NCI-H82 treated with DMSO at 0.1 percent for 48 hours (cell line): ENCODE measurements at regions not wholly inside any gene's neighbourhood (a gene's known extent, or its start where the extent isn't known, plus 50 kb on each side); places are given as distances from the start of the nearest gene placed in this dataset.
A peak's percentile ranks its signal among the peaks of the same experiment; 100 is the strongest.

Experiments
- DNase-seq: peaks from one replicate; lab custom pipeline; 2025; ENCODE audit not compliant: unreplicated experiment; lab: John Stamatoyannopoulos, UW

DNA sequence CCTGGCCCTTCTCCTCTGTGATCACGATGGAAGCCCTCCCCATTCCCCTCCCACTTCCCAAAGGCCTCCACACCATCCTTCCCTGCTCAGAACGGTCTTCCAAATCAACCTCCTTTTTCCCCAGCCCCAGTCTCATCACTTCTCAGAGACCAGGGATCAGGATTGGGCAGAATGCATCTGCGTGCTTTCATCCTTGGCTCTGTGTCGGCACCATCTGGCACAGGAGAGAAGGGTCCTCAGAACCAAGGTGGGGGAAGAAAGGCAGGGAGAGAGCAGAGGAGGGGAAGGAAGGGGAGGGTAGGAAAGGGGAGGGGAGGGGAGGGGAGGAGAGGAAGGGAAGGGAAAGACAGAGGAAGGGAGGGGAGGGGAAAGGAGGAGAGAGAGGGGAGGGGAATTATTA, 52.4 kb upstream of the FICD start:
- peak; percentile 47 for DNase-seq

DNA sequence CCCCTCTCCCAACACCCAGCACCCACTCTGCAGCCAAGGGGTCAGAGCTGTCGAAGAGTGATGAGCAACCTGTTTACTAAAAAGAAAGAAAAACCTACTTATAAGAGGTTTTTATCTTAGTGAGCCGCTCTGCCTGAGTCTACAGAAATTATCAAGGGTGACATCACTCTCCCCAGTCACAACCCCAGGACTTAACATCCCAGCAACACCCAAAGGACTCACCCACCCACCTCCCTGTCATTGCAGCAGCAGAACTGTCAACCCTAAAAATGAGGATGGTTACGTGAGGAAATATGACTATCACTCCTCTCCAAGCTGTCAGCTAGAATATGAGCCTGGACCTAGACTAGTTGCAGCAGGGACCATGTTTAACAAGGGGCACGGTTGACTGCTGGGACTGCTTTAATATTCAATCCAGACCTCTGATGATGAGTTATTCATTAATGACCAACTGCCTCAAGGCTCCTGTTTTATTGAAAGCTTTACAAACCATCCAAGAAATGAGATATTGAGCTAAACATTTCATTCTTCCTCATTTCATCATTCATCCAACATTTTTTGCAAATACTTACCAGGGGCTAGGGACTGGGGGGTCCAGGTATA, 53.9 kb upstream of the FICD start:
- DNase-seq = no peak

DNA sequence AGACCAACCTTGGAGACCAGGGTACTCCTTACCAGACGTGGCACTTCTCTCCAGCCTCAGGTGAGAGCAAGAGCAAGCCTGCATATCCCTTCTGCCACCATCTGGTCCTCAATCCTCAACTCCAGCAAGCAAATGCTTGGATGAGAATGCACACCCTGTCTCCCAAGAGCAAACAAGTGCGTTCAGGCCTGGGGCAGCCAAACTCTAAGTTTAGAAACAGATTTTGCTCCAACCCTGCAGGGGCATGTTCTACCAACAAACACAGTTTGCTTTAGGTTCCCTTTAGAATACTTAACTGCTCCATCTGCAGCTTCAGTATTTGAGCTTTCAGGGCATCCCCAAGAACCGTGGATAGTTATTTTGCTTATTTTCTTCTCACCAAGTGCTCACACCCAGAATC, 55.9 kb upstream of the FICD start:
- no peak for DNase-seq

DNA sequence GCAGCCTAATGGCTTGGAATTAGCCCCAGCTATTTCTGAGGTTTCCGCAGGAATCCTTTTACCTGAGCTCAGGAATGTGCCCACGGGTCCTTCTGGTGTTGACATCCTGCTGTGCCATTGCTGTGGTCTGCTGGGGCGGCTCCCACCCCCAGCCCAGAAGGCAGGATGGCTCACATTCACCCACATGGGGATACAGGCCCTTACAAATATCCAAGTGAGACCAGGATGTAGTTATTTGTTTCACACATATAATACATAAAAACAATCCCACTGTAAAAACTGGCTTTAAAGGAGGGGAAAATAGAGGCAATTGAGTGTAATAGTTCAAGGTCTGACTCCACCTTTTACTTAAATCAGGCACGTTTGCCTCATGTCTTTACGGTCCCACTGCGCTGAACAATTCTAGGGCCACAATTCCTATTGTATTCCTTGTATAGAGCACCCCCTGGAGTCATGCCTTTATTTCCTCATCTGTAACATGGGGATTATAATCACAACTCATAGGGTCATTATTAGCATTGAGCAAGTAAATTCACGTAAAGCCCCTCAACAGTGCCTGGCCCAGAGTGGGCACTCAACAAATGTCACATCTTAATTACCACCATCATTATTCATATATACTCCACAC, 57.2 kb upstream of the FICD start:
- DNase-seq = no peak

DNA sequence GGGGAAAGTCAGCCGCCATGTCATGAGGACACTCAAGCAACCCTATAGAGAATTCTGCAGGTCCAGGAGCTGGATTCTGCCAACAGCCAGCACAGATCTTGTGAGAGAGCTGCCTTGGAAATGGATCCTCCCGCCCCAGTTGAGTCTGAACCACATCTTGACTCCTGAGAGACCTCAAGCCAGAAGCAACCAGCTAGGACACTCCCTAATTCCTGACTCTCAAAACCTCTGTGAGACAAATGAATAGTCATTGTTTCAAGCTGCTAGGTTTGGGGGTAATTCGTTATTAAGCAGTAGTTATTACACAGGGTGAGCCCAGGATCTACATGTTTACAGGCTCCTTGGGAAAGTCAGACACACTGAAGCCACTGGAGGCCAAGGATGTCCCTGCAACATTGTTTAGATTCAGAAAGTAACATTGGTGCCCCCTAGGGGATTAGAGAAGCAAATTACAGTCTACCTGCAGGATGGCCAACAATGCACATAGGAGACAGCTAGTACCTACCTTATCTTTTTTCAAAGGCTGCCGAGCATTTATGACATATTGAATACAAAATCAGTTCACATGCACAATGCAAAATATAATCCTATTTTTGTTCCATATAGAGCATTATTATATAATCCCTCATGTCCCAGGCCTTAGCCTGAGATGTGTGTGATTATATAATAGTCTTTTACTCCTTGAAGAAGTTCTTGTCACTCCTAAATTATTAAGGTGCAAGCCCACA, 57.9 kb upstream of the FICD start:
- DNase-seq = peak; percentile 65

DNA sequence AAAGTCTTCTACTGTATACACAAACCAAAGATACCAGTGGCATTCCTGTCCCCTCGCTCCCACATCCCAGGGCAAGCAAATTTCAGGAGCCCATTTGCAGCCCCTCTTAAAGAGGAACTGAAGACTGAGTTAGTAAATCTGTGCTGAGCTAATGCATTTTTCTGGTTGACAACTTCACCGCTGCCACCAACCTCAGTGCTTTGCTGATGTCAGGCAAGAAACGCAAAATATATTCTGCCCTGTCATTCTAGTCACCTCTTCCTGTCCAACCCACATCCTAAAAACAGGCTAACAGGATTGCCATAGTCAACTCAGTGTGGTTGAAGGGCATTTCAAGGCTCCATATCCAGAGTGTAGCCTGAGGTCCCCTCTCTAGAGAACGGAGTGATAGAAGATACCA, 59.4 kb upstream of the FICD start:
- no peak for DNase-seq

DNA sequence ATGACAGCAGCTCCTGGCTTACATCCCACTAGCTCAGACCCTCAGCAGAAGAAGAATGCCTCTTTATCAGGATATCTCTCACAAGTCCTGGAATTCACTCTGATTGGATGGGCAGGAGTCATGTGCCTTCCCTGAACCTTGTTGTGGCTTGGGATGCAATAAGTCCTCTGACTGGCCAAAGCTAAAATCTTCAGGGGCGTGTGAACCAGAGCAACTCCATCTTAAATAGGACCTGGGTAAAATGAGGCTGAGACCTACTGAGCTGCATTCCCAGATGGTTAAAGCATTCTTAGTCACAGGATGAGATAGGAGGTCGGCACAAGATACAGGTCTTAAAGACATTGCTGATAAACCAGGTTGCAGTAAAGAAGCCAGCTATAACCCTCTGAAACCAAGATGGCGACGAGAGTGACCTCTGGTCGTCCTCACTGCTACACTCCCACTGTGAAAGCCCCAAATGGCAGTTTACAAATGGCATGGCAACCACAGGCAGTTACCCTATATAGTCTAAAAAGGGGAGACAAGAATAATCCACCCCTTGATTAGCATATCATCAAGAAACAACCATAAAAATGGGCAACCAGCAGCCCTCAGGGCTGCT, 60.4 kb upstream of the FICD start:
- no peak for DNase-seq

DNA sequence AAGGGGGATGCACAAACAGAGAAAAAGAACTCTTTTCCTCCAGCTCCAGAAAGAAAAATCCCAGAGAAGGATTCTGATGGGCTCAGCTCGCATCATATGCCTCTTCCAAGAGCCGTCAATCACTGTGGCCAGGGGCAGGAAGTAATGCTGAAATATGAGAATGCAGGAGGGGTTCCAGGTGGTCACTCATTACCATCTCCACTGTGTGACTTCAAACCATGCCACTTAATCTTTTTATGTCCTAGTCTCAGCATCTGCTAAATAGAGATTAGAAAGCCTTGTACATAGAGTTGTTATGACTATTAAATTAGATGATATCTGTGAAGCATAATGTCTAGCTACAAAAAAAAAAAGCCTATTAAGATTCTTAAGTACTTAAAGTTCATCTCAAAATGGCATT, 65.6 kb upstream of the FICD start:
- peak; percentile 34 for DNase-seq

DNA sequence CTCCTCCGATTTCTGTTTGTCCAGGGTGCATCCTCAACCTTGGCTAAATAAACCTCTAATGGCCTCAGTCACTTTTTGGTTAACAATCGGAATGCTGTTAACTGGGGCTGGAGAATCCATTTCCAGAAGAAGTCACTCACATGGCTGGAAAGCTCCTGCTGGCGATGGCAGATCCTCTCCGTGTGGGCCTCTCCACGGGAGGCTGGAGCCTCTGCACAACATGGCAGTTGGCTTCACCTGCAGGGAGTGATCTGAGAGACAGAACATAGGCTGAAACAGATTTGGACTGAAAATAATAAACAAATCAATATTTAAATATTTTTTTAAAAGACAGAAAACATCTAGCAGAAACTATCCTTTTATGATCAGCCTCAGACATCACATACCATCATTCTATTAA, 66.8 kb upstream of the FICD start:
- DNase-seq = no peak

DNA sequence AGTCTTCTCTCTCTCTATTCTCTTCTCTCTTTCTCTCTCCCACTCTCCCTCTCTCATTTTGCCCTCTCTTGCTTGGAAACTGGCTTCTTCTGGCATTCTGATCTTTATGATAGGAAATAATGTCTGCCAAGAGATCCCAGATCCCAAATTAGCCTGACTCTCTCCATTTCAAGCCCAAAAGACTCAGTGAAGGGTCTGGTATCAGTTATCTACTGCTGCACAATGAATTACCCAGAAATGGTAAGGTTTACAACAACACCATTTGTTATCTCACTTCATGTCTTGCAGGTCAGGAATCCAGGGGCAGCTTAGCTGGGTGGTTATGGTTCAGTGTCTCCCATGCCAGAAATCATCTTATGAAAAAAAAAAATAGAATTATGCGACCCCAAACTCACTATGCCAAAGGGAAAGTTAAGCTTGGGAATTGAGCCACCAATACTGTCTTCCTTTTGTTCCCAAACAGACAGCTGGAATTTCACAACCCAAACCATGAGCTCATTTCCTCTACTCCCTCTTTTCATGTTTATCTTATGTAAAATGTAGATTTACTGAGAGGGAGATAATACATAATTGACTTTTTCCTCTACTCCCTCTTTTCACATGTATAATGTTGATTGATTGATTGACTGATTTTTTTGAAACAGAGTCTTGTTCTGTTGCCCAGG, 67.8 kb upstream of the FICD start:
- DNase-seq = no peak

DNA sequence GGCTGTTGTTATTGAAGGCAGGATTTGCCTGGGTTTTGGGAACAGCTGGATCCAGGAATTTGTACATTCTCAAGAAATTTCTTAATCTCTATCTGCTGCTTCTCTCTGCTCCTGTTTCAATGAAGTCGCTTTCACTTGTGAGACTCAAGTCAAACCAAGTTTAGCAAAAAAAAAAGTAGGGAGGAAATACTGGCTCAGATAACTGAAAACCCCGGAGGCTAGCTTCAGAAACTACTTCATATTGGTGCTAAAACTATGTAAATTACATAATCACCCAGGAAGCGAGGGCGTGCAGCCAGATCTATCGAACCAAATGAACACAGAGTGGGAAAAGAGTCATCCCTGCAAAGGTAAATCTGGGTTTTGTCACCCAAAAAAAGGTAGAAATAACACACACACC, 68.3 kb upstream of the FICD start:
- DNase-seq = no peak

DNA sequence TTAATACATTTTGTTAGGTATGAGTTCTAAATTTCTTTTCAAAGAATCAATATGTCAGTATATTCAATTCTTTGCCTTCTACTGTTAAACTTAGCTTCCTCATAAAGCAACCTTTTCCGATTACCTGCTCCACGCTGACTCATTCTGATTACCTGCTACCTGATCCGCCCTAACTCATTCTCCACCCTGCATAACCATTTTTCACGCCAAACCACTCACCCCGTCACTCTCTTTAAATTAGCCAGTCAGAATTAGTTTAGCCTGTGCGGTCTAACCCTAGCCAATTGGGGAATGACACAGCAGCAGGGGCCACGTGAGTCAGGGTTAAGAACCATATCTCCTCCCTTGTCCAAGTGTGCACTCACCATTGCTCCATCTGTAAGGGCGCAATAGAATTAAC, 72.2 kb upstream of the FICD start:
- no peak for DNase-seq

DNA sequence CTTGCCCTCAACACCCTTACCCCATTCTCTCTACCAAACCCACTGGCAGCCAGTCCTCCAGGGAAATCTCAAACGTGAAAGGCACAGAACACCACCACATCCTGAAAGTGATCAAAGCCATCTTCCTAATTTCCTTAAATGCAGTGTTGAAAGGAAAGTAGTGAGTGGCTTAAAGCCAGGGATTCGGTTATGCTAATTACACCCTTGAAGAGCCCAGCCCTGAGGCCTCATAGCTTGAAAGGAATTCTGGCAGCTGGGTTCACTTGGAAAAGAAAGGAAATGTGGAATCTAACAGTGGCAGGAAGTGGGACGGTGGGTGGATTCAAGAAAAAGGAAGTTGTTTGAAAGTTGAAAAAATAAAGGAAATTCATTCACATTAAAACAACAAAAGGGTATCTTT, 73.0 kb upstream of the FICD start:
- no peak for DNase-seq

DNA sequence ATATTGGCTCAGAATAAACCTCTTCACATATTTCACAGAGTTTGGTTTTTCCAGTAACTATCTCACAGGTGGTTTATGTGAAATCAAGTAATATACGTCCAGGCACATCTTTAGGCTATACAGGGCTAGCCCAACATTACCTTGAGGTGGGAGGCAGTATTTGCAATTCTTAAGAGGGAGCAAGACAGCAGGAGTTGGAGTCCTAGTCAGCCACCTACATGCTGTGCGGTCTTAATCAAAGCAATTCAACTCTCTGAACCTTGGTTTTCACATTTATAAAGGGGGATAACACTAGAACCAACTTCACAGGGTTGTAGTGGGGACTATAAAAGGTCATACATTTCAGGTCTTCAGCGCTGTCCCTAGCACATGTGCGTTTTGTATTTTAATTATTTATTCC, 73.5 kb upstream of the FICD start:
- no peak for DNase-seq

DNA sequence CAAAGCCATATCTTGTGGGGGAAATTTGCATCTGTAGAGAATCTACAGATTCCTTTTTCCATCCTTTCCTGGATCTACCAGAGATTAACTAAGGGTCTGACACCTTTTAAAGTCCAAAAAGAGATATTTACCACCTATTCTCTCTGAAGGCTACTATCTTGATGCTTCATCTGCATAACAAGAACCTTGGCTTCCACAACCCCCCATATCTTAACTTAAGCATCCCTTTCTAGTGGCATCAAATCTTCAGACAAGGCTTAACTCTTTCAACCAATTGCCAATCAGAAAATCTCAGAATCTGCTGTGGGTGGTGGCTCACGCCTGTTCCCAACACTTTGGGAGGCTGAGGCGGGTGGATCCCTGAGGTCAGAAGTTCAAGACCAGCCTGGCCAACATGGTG, 74.3 kb upstream of the FICD start:
- DNase-seq = no peak

DNA sequence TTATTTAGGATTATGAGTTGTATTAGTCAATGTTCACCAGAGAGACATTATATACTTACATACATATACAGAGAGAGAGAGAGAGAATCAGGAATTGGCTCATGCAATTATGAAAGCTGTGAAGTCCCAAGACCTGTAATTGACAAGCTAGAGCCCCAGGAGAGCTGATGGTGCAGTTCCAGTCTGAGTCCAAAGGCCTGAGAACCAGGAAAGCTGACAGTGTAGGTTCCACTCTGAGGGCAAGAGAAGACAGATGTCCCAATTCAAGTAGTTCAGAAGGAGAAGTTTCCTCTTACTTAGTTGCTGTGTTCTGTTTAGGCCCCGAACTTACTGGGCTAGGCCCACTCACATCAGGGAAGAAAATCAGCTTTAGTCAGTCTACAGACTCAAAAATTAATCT, 76.4 kb upstream of the FICD start:
- DNase-seq = no peak

DNA sequence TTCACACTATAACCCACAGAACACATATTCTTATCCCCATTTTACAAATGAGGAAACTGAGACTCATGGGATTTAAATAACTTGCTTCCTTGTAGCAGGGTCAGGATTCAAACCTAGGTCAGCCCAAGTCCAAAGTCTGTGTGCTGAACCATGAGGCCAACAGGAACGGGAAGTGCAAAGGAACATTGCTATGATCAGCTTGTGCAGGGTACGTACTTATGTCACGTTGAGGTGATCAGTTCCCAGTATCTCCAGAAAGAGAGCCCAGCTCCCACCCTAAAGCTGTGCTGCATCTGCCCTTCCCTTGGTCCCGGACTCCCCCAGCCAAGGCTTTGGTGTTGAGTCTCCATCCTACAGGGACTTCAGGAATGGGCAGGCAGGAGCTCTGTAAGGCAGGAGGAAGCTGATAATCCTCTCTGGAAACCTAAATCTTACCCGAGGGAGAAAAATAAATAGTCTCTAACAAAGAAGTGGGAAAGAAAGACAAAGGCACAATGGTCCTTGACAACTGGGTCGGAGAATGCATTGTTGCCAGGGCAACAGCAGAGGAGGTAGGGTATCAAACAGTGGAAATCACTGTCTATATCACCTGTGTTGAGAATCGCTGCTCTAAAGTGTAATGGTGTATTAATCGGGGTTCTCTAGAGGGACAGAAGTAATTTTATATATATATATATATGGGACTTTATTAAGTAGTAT, 82.5 kb upstream of the FICD start:
- DNase-seq = no peak

DNA sequence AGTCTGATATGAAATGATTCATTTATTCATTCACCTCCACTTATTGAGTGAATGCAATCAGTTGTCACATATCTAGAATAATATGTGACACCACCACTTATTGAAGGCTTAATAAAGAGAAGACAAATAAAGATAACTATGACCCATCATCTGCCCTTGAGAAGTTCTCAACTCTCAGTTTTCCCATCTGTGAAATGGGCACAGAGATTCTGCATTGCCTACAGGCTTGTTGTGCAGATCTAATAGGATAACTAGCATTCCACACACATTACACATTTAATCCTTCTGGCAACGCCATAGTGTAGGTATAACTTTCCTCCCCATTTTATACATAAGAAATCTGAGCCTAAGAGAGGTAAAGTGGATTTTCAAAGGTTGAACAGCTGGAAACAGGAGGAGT, 84.2 kb upstream of the FICD start:
- DNase-seq = no peak

DNA sequence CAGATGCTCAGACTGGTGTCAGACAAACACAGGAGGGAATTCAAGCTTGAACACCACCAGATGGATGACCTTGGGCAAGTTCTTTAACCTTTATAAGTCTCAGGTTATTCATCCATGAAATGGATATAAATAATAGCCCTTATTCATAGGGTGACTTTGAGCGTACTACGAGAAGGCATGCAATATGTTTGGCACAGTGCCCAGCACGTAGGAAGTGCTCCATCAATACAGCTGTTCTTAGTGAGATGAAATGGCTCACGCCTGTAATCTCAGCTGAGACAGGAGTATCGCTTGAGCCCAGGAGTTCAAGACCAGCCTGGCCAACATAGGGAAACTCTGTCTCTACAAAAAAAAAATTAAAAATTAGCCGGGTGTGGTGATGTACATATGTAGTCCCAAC, 84.8 kb upstream of the FICD start:
- DNase-seq = no peak

DNA sequence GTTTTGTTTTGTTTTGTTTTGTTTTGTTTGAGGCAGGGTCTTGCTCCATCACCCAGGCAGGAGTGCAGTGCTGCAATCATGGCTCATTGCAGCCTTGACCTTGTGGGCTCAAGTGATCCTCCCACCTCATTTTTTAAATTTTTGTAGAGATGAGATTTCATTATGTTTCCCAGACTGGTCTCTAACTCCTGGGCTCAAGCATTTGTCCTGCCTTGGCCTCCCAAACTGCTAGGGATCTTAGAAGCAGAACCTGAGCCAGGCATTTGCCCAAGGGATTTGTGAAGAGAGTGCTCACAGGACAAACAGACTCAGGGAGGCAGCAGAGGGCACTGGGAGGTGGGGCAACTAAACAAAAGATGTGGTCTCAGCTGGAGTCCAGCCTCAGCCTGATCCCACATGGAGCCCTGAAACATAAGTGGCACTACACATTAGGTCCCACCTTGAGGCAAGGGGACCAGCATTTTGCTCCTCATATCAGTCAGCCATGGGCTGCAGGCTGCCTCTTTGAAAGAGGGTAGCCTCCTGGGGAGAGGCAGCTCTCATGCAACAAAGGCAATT, 86.2 kb upstream of the CMKLR1 start:
- peak; percentile 20 for DNase-seq

DNA sequence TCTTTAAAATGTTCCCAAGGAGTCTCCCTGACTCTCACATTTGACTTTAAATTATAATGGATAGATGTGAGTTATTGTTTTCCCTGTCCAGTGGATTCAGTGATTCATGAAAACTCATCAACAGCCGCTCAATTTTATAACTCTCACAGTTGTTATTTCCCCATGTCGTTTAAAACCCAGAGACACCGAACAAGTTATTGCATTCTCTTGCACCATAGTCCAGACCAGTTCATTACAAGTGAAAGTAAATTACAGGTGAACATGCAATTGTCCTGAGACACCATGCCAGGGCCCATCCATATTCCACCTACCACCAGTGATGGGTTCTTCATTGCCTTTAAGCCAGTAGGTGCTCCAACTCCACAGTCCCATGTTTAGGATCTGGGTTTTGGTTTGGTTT, 85.7 kb upstream of the CMKLR1 start:
- no peak for DNase-seq
